HL-60 (cell line): ENCODE measurements at regions not wholly inside any gene's neighbourhood (a gene's known extent, or its start where the extent isn't known, plus 50 kb on each side); places are given as distances from the start of the nearest gene placed in this dataset.
"Not testable (repeated sequence)": the region's sequence is repeated elsewhere in the genome, so short reads cannot be mapped to it uniquely, and the experiment has no call there.

Source experiments
- DNase-seq, 2 experiments: peaks; one replicate each; pipeline ENCODE4 v3.0.0-alpha.2; 2010 to 2020; ENCODE audit warnings: low read depth in 1 of 2, low spot score in 1 of 2
- H3K27ac ChIP-seq: fragments of 250-450 bp; sonication (Bioruptor Pico); replicated peaks from 2 replicates; pipeline ENCODE4 v1.5.1; 2020; ENCODE audit warnings: mild to moderate bottlenecking, moderate library complexity
- H3K27me3 ChIP-seq: fragments of 250-450 bp; sonication (Bioruptor Pico); 2 replicates; pipeline ENCODE4 v1.5.1; 2021; ENCODE audit warnings: mild to moderate bottlenecking, moderate library complexity; ENCODE audit not compliant: insufficient read depth, poor library complexity, severe bottlenecking
- H3K4me3 ChIP-seq: replicated peaks from 2 replicates; pipeline ENCODE4 v1.5.1; 2011; ENCODE audit warnings: mild to moderate bottlenecking, control low read depth, low read length; ENCODE audit not compliant: insufficient read depth
- GABPA ChIP-seq: IDR thresholded peaks from 2 replicates; pipeline ENCODE4 v1.6.1; 2012; ENCODE audit warnings: low read depth
- POLR2AphosphoS5 ChIP-seq: IDR thresholded peaks from 2 replicates; pipeline ENCODE4 v1.6.1; 2012; ENCODE audit warnings: low read depth
- SPI1 ChIP-seq: IDR thresholded peaks from 2 replicates; pipeline ENCODE4 v1.6.1; 2012; ENCODE audit warnings: low read depth, mild to moderate bottlenecking, borderline replicate concordance
- TF ChIP-seq, protein P1 (sequence below): IDR thresholded peaks from 2 replicates; pipeline ENCODE4 v1.6.1; 2012; ENCODE audit warnings: low read depth; ENCODE audit not compliant: insufficient replicate concordance
- TF ChIP-seq, protein P2 (sequence below): IDR thresholded peaks from one replicate; pipeline ENCODE4 v1.5.1; 2011; ENCODE audit warnings: low read length, control low read depth, inconsistent platforms; ENCODE audit not compliant: insufficient read depth

DNA sequence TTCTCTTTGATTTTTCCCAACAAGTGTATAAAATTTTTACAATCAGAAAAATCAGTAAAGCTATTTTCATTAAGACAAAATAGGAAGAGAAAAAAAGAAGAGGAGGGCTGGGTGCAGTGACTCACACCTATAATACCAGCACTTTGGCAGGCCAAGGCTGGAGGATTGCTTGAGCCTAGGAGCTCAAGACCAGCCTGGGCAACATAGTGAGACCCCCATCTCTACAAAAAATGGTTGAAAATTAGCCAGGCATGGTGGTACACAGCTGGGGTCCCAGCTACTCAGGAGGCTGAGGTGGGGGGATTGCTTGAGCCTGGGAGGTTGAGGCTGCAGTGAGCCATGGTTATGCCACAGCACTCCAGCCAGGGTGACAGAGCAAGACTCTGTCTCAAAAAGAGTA lies 172.3 kb downstream of the AKR1D1 start:
- Histone ChIP-seq H3K27me3 (no peaks in the 10 kb centered on the region), H3K27ac (no peak overlapping the region), H3K4me3 (no peak overlapping the region)
- no peak for DNase-seq
- no peak for TF ChIP-seq GABPA
- TF ChIP-seq, protein P1, sequence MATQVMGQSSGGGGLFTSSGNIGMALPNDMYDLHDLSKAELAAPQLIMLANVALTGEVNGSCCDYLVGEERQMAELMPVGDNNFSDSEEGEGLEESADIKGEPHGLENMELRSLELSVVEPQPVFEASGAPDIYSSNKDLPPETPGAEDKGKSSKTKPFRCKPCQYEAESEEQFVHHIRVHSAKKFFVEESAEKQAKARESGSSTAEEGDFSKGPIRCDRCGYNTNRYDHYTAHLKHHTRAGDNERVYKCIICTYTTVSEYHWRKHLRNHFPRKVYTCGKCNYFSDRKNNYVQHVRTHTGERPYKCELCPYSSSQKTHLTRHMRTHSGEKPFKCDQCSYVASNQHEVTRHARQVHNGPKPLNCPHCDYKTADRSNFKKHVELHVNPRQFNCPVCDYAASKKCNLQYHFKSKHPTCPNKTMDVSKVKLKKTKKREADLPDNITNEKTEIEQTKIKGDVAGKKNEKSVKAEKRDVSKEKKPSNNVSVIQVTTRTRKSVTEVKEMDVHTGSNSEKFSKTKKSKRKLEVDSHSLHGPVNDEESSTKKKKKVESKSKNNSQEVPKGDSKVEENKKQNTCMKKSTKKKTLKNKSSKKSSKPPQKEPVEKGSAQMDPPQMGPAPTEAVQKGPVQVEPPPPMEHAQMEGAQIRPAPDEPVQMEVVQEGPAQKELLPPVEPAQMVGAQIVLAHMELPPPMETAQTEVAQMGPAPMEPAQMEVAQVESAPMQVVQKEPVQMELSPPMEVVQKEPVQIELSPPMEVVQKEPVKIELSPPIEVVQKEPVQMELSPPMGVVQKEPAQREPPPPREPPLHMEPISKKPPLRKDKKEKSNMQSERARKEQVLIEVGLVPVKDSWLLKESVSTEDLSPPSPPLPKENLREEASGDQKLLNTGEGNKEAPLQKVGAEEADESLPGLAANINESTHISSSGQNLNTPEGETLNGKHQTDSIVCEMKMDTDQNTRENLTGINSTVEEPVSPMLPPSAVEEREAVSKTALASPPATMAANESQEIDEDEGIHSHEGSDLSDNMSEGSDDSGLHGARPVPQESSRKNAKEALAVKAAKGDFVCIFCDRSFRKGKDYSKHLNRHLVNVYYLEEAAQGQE = no peak
- TF ChIP-seq SPI1 = no peak
- no peak for TF ChIP-seq POLR2AphosphoS5
- TF ChIP-seq, protein P2, sequence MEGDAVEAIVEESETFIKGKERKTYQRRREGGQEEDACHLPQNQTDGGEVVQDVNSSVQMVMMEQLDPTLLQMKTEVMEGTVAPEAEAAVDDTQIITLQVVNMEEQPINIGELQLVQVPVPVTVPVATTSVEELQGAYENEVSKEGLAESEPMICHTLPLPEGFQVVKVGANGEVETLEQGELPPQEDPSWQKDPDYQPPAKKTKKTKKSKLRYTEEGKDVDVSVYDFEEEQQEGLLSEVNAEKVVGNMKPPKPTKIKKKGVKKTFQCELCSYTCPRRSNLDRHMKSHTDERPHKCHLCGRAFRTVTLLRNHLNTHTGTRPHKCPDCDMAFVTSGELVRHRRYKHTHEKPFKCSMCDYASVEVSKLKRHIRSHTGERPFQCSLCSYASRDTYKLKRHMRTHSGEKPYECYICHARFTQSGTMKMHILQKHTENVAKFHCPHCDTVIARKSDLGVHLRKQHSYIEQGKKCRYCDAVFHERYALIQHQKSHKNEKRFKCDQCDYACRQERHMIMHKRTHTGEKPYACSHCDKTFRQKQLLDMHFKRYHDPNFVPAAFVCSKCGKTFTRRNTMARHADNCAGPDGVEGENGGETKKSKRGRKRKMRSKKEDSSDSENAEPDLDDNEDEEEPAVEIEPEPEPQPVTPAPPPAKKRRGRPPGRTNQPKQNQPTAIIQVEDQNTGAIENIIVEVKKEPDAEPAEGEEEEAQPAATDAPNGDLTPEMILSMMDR = no peak

DNA sequence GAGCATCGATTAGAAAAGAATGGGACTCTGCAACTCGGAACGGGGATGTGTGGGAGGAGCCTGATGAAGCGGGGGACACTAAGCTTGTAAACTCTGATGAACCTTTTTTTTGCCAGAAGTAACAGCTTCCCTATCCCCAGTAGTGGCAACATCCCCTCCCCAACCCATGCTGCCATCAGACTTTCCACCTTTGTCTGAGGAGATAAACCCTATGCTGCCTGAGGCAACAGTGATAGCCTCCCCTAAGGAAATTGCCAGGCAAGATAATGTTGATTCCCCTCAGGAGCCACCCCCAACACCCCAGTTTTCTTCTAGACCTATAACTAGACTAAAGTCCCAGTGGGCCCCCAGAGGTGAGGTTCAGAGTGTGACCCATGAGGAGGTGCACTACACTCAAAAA lies 173.7 kb downstream of the AKR1D1 start:
- no peak overlapping the region for H3K4me3 ChIP-seq
- TF ChIP-seq, protein P2 = no peak
- TF ChIP-seq GABPA = no peak
- no peak for TF ChIP-seq SPI1
- TF ChIP-seq POLR2AphosphoS5 = no peak
- TF ChIP-seq, protein P1 = no peak
- H3K27me3 ChIP-seq = no peaks in the 10 kb centered on the region
- no peak for DNase-seq
- H3K27ac ChIP-seq = no peak overlapping the region

DNA sequence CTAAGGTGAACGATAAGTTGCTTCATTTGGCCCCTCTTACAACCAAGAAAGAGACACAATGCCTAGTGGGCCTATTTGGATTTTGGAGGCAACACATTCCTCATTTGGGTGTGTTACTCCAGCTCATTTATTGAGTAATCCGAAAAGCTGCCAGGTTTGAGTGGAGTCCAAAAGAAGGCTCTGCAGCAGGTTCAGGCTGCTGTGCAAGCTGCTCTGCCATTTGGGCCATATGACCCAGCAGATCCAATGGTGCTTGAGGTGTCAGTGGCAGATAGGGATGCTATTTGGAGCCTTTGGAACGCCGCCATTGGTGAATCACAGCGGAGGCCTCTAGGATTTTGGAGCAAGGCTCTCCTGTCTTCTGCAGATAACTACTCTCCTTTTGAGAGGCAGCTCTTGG lies 176.4 kb downstream of the AKR1D1 start:
- not testable (repeated sequence) for H3K4me3 ChIP-seq, DNase-seq, H3K27ac ChIP-seq, H3K27me3 ChIP-seq

DNA sequence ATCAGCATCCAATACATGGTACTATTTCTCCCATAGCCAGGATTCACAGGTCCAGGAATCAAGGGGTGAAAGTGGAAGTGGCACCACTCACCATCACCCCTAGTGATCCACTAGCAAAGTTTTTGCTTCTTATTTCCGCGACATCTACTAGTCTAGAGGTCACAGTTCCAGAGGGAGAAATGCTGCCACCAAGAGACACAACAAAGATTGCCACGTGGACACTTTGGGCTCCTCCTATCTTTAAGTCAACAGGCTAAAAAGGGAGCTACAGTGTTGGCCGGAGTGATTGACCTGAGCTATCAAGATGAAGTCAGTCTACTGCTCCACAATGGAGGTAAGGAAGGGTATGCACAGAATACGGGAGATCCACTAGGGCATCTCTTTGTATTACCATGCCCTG lies 178.2 kb downstream of the AKR1D1 start:
- H3K27me3 ChIP-seq = no peaks in the 10 kb centered on the region
- TF ChIP-seq SPI1 (no peak), GABPA (no peak), POLR2AphosphoS5 (no peak)
- TF ChIP-seq, protein P1 = no peak
- TF ChIP-seq, protein P2 = no peak
- no peak overlapping the region for H3K27ac ChIP-seq
- H3K4me3 ChIP-seq = no peak overlapping the region
- DNase-seq = no peak
